ENCODE measurements at regions not wholly inside any gene's neighbourhood (a gene's known extent, or its start where the extent isn't known, plus 50 kb on each side); places are given as distances from the start of the nearest gene placed in this dataset.

- no peak for DNase-seq (ENCODE audit: low spot score)
Observed at GRCh38 chr15:31758126-31758525, 272.2 kb upstream of the CHRNA7 start.

- no peak for DNase-seq (ENCODE audit: low spot score)
Observed at GRCh38 chr15:31768055-31768454, 262.3 kb upstream of the CHRNA7 start.

- DNase-seq (ENCODE audit: low spot score), result no peak
Observed at GRCh38 chr15:31774045-31774444, 256.3 kb upstream of the CHRNA7 start.

- DNase-seq (ENCODE audit: low spot score), result no peak
Observed at GRCh38 chr15:31776039-31776438, 254.3 kb upstream of the CHRNA7 start.

- no peak for DNase-seq (ENCODE audit: low spot score)
Observed at GRCh38 chr15:31781261-31781660, 249.1 kb upstream of the CHRNA7 start.

GRCh38 chr15:31782016-31782783, 248.1 kb upstream of the CHRNA7 start:
- DNase-seq (ENCODE audit: low spot score), result no peak

GRCh38 chr15:31782951-31783350, 247.4 kb upstream of the CHRNA7 start:
- no peak for DNase-seq (ENCODE audit: low spot score)

- no peak for DNase-seq (ENCODE audit: low spot score)
Observed at GRCh38 chr15:31786360-31786759, 244.0 kb upstream of the CHRNA7 start.

GRCh38 chr15:31788104-31788503, 242.2 kb upstream of the CHRNA7 start:
- DNase-seq (ENCODE audit: low spot score), result no peak

- DNase-seq (ENCODE audit: low spot score), result no peak
Observed at GRCh38 chr15:31792611-31793199, 237.6 kb upstream of the CHRNA7 start.

GRCh38 chr15:31799319-31799714, 231.0 kb upstream of the CHRNA7 start:
- no peak for DNase-seq (ENCODE audit: low spot score)

- DNase-seq (ENCODE audit: low spot score), result no peak
Observed at GRCh38 chr15:31799715-31800321, 230.5 kb upstream of the CHRNA7 start.

- DNase-seq (ENCODE audit: low spot score), result no peak
Observed at GRCh38 chr15:31801152-31801551, 229.2 kb upstream of the CHRNA7 start.

- no peak for DNase-seq (ENCODE audit: low spot score)
Observed at GRCh38 chr15:31802761-31803160, 227.6 kb upstream of the CHRNA7 start.

- DNase-seq (ENCODE audit: low spot score), result no peak
Observed at GRCh38 chr15:31803388-31803884, 226.9 kb upstream of the CHRNA7 start.

GRCh38 chr15:31805090-31805662, 225.1 kb upstream of the CHRNA7 start:
- DNase-seq (ENCODE audit: low spot score), result no peak

- no peak for DNase-seq (ENCODE audit: low spot score)
Observed at GRCh38 chr15:31806106-31806505, 224.2 kb upstream of the CHRNA7 start.

GRCh38 chr15:31811641-31812040, 218.7 kb upstream of the CHRNA7 start:
- no peak for DNase-seq (ENCODE audit: low spot score)

GRCh38 chr15:31814082-31814481, 216.2 kb upstream of the CHRNA7 start:
- DNase-seq (ENCODE audit: low spot score), result no peak

GRCh38 chr15:31815411-31816155, 214.7 kb upstream of the CHRNA7 start:
- no peak for DNase-seq (ENCODE audit: low spot score)

- no peak for DNase-seq (ENCODE audit: low spot score)
Observed at GRCh38 chr15:31822463-31822862, 207.9 kb upstream of the CHRNA7 start.

GRCh38 chr15:31824024-31824423, 206.3 kb upstream of the CHRNA7 start:
- no peak for DNase-seq (ENCODE audit: low spot score)

All from iPS-NIHi11 (cell line).